SKM-1 (cell line): ENCODE measurements at regions not wholly inside any gene's neighbourhood (a gene's known extent, or its start where the extent isn't known, plus 50 kb on each side); places are given as distances from the start of the nearest gene placed in this dataset.

Experiments used
- DNase-seq: peaks from one replicate; lab custom pipeline; 2025; ENCODE audit not compliant: unreplicated experiment; lab: John Stamatoyannopoulos, UW

GRCh38 chr2:196565106-196565765, 74.3 kb upstream of the CCDC150 start:
- DNase-seq = no peak

- DNase-seq = no peak
Measured at GRCh38 chr2:196565982-196566381, 73.5 kb upstream of the CCDC150 start.

- no peak for DNase-seq
Measured at GRCh38 chr2:196566961-196567666, 72.4 kb upstream of the CCDC150 start.

GRCh38 chr2:196568506-196568905, 71.0 kb upstream of the CCDC150 start:
- DNase-seq = no peak

GRCh38 chr2:196584903-196585302, 54.6 kb upstream of the CCDC150 start:
- no peak for DNase-seq

GRCh38 chr2:196586511-196586991, 53.0 kb upstream of the CCDC150 start:
- no peak for DNase-seq

GRCh38 chr2:196587056-196587455, 52.5 kb upstream of the CCDC150 start:
- no peak for DNase-seq

- DNase-seq = no peak
Measured at GRCh38 chr2:196587739-196588138, 51.8 kb upstream of the CCDC150 start.

GRCh38 chr2:196589419-196589818, 50.1 kb upstream of the CCDC150 start:
- no peak for DNase-seq
